ENCODE measurements at regions not wholly inside any gene's neighbourhood (a gene's known extent, or its start where the extent isn't known, plus 50 kb on each side); places are given as distances from the start of the nearest gene placed in this dataset.

DNA sequence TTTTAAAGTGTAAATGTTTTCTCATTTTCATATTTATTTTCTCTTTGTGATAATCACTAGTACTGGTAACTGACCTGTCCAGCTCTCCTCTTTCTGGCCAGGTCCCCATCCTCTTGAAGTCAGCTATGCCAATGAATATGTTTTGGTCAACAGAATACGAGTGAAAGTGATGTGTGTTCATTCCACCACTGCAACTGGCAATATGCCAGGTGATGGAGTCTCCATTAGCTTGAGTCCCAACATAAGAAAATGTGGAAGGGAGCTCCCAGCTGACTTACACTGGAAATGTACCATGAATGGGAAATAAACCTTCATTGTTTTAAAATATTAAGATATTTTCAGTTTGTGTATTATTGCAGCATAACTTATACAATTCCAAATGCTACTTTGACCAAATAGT lies 75.8 kb downstream of the CCDC34 start:
- DNase-seq (ENCODE audit: low read depth in 2 of 3, low spot score in 1 of 3) = no peak

GRCh38 chr11:27285761-27286160 lies 77.3 kb downstream of the CCDC34 start:
- no peak for DNase-seq (ENCODE audit: low read depth in 2 of 3, low spot score in 1 of 3)

- no peak for DNase-seq (ENCODE audit: low read depth in 2 of 3, low spot score in 1 of 3)
Measured at GRCh38 chr11:27282806-27283205, 80.2 kb downstream of the CCDC34 start.

GRCh38 chr11:27281740-27282590 lies 81.0 kb downstream of the CCDC34 start:
- DNase-seq (ENCODE audit: low read depth in 2 of 3, low spot score in 1 of 3) = no peak

DNA sequence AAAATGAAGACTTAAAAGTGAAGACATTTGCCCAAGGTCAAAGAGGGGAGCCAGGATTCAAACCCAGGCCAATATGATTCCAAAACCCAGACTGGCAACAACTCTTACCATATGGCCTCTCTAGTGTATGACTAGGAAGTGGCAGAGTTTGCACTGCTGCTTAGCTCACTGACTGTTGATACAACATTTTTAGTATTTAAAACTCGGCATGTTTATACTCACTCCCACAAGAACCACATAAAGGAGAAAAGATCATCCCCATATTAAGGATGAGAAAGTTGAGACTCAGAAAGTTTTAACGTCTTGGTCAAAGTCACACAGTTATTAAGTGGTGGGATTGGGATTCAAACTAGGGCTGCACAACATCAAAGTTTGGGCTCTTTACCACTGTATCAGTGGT lies 81.7 kb downstream of the CCDC34 start:
- DNase-seq (ENCODE audit: low read depth in 2 of 3, low spot score in 1 of 3) = no peak

DNA sequence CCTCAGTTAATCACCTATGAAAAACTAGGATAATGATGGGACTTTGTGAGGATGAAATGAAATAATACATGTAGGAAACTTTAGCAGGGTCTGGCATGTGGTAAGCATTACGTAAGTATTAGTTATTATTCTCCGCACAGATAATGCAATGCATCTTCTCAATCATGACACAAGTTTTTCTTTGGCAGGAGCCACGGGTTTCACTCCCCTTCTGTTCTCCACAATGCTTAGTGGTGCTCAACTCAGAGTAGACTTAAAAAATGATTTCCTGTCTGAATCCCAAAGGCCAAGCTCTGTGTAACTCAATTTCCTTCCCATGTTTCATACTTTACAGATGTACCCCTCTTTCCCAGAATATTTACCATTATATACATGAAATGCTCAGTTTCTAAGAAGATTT lies 82.9 kb downstream of the CCDC34 start:
- DNase-seq (ENCODE audit: low read depth in 2 of 3, low spot score in 1 of 3) = no peak

DNA sequence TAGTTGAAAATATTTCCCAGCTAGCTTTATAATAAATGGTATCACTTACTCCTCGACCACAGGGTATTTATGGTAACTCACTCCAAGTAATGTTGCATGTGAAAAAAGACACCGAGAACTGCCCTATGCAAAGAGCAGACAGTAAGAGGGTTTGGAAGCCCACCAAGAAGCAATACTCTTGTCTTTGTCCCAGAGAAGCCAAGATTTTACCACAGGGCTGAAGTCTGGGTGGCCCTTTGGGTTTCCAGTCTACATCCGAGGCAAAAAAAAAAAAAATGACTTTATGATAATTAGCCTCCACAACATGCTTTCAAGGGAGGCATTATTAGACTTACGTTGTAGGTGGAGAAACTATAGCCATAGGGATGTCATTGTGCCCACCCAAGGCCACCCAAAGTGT lies 83.6 kb downstream of the CCDC34 start:
- no peak for DNase-seq (ENCODE audit: low read depth in 2 of 3, low spot score in 1 of 3)

GRCh38 chr11:27277843-27278242 lies 85.2 kb downstream of the CCDC34 start:
- no peak for DNase-seq (ENCODE audit: low read depth in 2 of 3, low spot score in 1 of 3)

- DNase-seq (ENCODE audit: low read depth in 2 of 3, low spot score in 1 of 3) = no peak
Measured at GRCh38 chr11:27276141-27276540, 86.9 kb downstream of the CCDC34 start.

DNA sequence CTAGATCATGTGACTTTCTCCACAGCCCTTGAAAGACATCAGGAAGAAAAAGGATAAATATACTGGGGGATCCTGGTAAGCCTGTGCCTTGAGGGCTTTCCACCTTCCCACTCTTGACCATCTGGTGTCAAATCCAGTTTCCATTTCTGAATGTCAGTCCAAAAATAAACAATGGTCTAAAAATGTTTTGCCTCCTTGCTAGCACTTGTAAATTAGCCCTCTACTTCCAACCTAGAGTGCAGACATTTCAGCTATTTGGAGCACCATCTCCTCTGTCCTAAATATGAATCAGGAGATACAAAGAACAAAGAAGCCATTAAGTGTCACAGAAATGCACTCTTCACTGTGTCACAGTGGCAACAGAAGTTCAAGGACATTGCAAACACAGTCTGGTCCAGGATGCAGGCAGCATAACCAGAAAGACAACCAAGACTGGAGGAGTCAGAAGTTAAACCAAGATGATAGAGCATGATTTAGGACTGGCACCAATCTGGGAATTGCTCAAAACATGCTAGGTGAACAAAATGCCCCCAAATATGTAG lies 88.1 kb downstream of the CCDC34 start:
- DNase-seq (ENCODE audit: low read depth in 2 of 3, low spot score in 1 of 3) = no peak

- no peak for DNase-seq (ENCODE audit: low read depth in 2 of 3, low spot score in 1 of 3)
Measured at GRCh38 chr11:27266125-27266524, 96.9 kb downstream of the CCDC34 start.

DNA sequence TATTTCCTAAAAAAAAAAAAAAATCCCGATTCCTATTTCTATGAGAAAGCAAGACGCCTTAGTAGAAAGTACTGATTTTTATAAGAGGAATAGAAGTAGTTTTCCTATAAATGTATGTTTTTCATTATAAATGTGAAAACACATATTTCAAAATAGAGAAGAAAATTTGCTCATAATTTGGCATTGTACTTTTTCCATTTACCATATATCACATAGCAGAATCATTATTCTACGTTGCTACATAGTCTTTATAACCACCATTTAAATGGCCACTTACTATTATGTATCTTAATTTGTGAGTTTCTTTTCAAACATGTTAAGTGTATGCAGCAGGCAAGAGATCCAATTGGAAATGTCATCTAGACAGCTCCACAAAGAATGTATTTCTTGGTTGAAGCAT lies 99.0 kb downstream of the CCDC34 start:
- DNase-seq (ENCODE audit: low read depth in 2 of 3, low spot score in 1 of 3) = no peak

GRCh38 chr11:27263046-27263445 lies 100.0 kb downstream of the CCDC34 start:
- DNase-seq (ENCODE audit: low read depth in 2 of 3, low spot score in 1 of 3) = no peak

- no peak for DNase-seq (ENCODE audit: low read depth in 2 of 3, low spot score in 1 of 3)
Measured at GRCh38 chr11:27255447-27255828, 107.6 kb downstream of the CCDC34 start.

GRCh38 chr11:27254744-27255446 lies 108.1 kb downstream of the CCDC34 start:
- DNase-seq (ENCODE audit: low read depth in 2 of 3, low spot score in 1 of 3) = no peak

- no peak for DNase-seq (ENCODE audit: low read depth in 2 of 3, low spot score in 1 of 3)
Measured at GRCh38 chr11:27253224-27253623, 109.8 kb downstream of the CCDC34 start.

GRCh38 chr11:27250867-27251665 lies 111.9 kb downstream of the CCDC34 start:
- no peak for DNase-seq (ENCODE audit: low read depth in 2 of 3, low spot score in 1 of 3)

- DNase-seq (ENCODE audit: low read depth in 2 of 3, low spot score in 1 of 3) = no peak
Measured at GRCh38 chr11:27248576-27249509, 114.2 kb downstream of the CCDC34 start.

DNA sequence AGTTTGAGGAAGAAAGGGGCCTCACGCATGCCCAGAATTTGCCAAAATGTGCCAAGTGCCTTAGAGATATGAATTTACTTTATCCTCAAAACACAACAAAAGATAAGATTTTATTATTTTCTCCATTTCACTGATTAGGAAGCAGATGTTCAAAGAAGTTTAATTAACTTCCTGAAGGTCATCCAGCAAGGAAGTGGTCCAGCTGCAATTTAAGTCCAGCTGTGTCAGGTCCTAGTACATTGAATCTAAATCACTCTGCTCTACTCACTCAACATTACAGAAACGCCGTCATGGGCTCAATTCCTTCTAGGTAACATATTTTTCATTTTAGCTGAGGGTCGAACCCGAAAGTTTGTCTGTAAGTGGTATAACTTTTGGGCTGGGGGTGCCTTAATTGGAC lies 115.4 kb downstream of the CCDC34 start:
- DNase-seq (ENCODE audit: low read depth in 2 of 3, low spot score in 1 of 3) = no peak

DNA sequence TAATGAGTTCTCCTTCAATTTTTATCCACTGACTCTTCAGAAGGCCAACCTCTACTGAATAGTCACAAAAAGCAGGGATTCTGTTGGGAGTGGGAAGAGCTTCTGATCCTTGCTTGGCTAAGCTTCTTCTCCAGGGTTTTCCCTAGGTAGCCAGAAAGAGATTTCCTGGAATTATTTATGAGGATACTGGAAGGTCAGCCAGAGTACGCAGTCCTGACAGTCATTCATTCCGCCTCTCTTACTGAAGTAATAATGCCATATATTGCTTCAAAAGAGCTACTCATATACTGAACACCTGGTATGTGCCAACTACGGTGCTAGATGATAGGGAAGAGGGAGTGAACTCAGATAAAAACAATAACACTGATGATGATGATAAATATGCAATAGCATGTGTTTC lies 116.1 kb downstream of the CCDC34 start:
- DNase-seq (ENCODE audit: low read depth in 2 of 3, low spot score in 1 of 3) = no peak
